GM18861 (cell line): ENCODE measurements at regions not wholly inside any gene's neighbourhood (a gene's known extent, or its start where the extent isn't known, plus 50 kb on each side); places are given as distances from the start of the nearest gene placed in this dataset.
A peak's percentile ranks its signal among the peaks of the same experiment; 100 is the strongest.
"Not testable (repeated sequence)": the region's sequence is repeated elsewhere in the genome, so short reads cannot be mapped to it uniquely, and the experiment has no call there.

Source experiments
- ATAC-seq: cut with Tn5 transposase; IDR thresholded peaks from one replicate; pipeline ENCODE4 v1.9.1; 2021; ENCODE audit not compliant: unreplicated experiment

GRCh38 chr10:63910806-63911205, 389.6 kb downstream of the REEP3 start:
- ATAC-seq: no peak

- ATAC-seq: no peak
Measured at GRCh38 chr10:63915240-63915639, 394.0 kb downstream of the REEP3 start.

- ATAC-seq: no peak
Measured at GRCh38 chr10:63917363-63917762, 396.2 kb downstream of the REEP3 start.

GRCh38 chr10:63919575-63920279, 398.5 kb downstream of the REEP3 start:
- ATAC-seq: no peak

GRCh38 chr10:63920926-63921325, 399.7 kb downstream of the REEP3 start:
- ATAC-seq: no peak

- no peak for ATAC-seq
Measured at GRCh38 chr10:63921908-63922467, 400.8 kb downstream of the REEP3 start.

GRCh38 chr10:63922468-63923284, 401.5 kb downstream of the REEP3 start:
- ATAC-seq: no peak

- ATAC-seq: no peak
Measured at GRCh38 chr10:63929831-63930467, 408.7 kb downstream of the REEP3 start.

GRCh38 chr10:63930584-63930983, 409.4 kb downstream of the REEP3 start:
- ATAC-seq: no peak

GRCh38 chr10:63935705-63936104, 414.5 kb downstream of the REEP3 start:
- ATAC-seq: peak; percentile 52

- ATAC-seq: no peak
Measured at GRCh38 chr10:63940277-63940922, 419.2 kb downstream of the REEP3 start.

GRCh38 chr10:63964406-63964805, 443.2 kb downstream of the REEP3 start:
- no peak for ATAC-seq

GRCh38 chr10:63965846-63966245, 444.6 kb downstream of the REEP3 start:
- ATAC-seq: no peak

- ATAC-seq: no peak
Measured at GRCh38 chr10:63972949-63973827, 452.0 kb downstream of the REEP3 start.

GRCh38 chr10:63976538-63976937, 455.3 kb downstream of the REEP3 start:
- ATAC-seq: peak; percentile 89

- ATAC-seq: peak; percentile 53
Measured at GRCh38 chr10:63977329-63977923, 456.2 kb downstream of the REEP3 start.

- not testable (repeated sequence) for ATAC-seq
Measured at GRCh38 chr10:63980870-63981269, 459.7 kb downstream of the REEP3 start.

- not testable (repeated sequence) for ATAC-seq
Measured at GRCh38 chr10:63984061-63984460, 462.9 kb downstream of the REEP3 start.

- ATAC-seq: no peak
Measured at GRCh38 chr10:63986536-63986935, 465.3 kb downstream of the REEP3 start.

- ATAC-seq: no peak
Measured at GRCh38 chr10:63987212-63987611, 466.0 kb downstream of the REEP3 start.
